SKM-1 (cell line): ENCODE measurements at regions not wholly inside any gene's neighbourhood (a gene's known extent, or its start where the extent isn't known, plus 50 kb on each side); places are given as distances from the start of the nearest gene placed in this dataset.

ENCODE experiments used
- DNase-seq: peaks from one replicate; lab custom pipeline; 2025; ENCODE audit not compliant: unreplicated experiment; lab: John Stamatoyannopoulos, UW

GRCh38 chr10:117950408-117950807 is 96.3 kb downstream of the RAB11FIP2 start:
- DNase-seq = no peak
